Naive thymus-derived CD4-positive, alpha-beta T cell (primary cell): ENCODE measurements at regions not wholly inside any gene's neighbourhood (a gene's known extent, or its start where the extent isn't known, plus 50 kb on each side); places are given as distances from the start of the nearest gene placed in this dataset.

Experiments used
- ATAC-seq: fragments of 150-1000 bp; cut with Tn5 transposase; 2 replicates; pipeline ENCODE4 v1.10.0; 2021; ENCODE audit warnings: mild to moderate bottlenecking, moderate library complexity
- CTCF ChIA-PET: fragments of 350-600 bp; sonication (Branson Sonifier 250); formaldehyde crosslinking; loops from one replicate; lab custom pipeline; 2021; ENCODE audit warnings: antibody characterized with exemption; lab: Charles Lee
- POLR2A ChIA-PET: fragments of 350-600 bp; sonication (Branson Sonifier 250); formaldehyde crosslinking; loops from one replicate; lab custom pipeline; 2021; ENCODE audit warnings: antibody characterized with exemption, inconsistent platforms; lab: Charles Lee
- DNase-seq, 9 donors: peaks; one replicate each; pipeline versions ENCODE4 v3.0.0 to v3.0.0-alpha.2; 2020 to 2022; ENCODE audit warnings: mixed read lengths in 1 of 9
- H3K27ac ChIP-seq: one replicate; pipeline ENCODE4 v1.7.0; 2013; ENCODE audit warnings: mild to moderate bottlenecking, low read depth, low read length, moderate library complexity
- H3K27me3 ChIP-seq, 2 donors: one replicate each; pipeline ENCODE4 v1.7.0; 2013; ENCODE audit warnings: low read length in 2 of 2, mild to moderate bottlenecking in 2 of 2, moderate library complexity in 2 of 2; ENCODE audit not compliant: control insufficient read depth in 2 of 2, insufficient read depth in 2 of 2
- H3K36me3 ChIP-seq, 3 experiments: 1 replicate in 2 of 3; 2 replicates in 1 of 3; pipeline ENCODE4 v1.7.0; 2013; ENCODE audit warnings: low read length in 3 of 3, mild to moderate bottlenecking in 3 of 3, moderate library complexity in 1 of 3; ENCODE audit not compliant: insufficient read depth in 3 of 3, control insufficient read depth in 2 of 3
- H3K4me1 ChIP-seq, 2 donors: one replicate each; pipeline ENCODE4 v1.7.0; 2013; ENCODE audit warnings: low read length in 2 of 2, mild to moderate bottlenecking in 2 of 2, moderate library complexity in 1 of 2; ENCODE audit not compliant: control insufficient read depth in 2 of 2, insufficient read depth in 2 of 2
- H3K4me3 ChIP-seq: 2 replicates; pipeline ENCODE4 v1.7.0; 2013; ENCODE audit warnings: mild to moderate bottlenecking, low read length
- H3K9me3 ChIP-seq, 3 experiments: 1 replicate in 2 of 3; 2 replicates in 1 of 3; pipeline ENCODE4 v1.7.0; 2013; ENCODE audit warnings: low read length in 3 of 3; ENCODE audit not compliant: control insufficient read depth in 2 of 3
- H3K27ac Mint-ChIP-seq, 9 donors: one replicate each; pipeline ENCODE4 v1.8.0; 2020 to 2022; ENCODE audit warnings: mixed read lengths in 9 of 9, mild to moderate bottlenecking in 8 of 9, moderate library complexity in 5 of 9, inconsistent platforms in 2 of 9
- H3K27me3 Mint-ChIP-seq, 5 donors: one replicate each; pipeline ENCODE4 v1.8.0; 2021 to 2022; ENCODE audit warnings: mixed read lengths in 5 of 5, mild to moderate bottlenecking in 1 of 5
- H3K36me3 Mint-ChIP-seq, 5 donors: one replicate each; pipeline ENCODE4 v1.8.0; 2020 to 2022; ENCODE audit warnings: mixed read lengths in 5 of 5, mild to moderate bottlenecking in 3 of 5, inconsistent platforms in 1 of 5
- H3K4me1 Mint-ChIP-seq, 7 donors: one replicate each; pipeline ENCODE4 v1.8.0; 2020 to 2022; ENCODE audit warnings: mixed read lengths in 7 of 7, mild to moderate bottlenecking in 3 of 7, inconsistent platforms in 1 of 7
- H3K4me3 Mint-ChIP-seq, 10 donors: one replicate each; pipeline ENCODE4 v1.8.0; 2020 to 2022; ENCODE audit warnings: mild to moderate bottlenecking in 10 of 10, mixed read lengths in 10 of 10, moderate library complexity in 6 of 10, inconsistent platforms in 2 of 10
- H3K9me3 Mint-ChIP-seq, 11 donors: one replicate each; pipeline ENCODE4 v1.8.0; 2020 to 2022; ENCODE audit warnings: mixed read lengths in 11 of 11, mild to moderate bottlenecking in 4 of 11, inconsistent platforms in 1 of 11, moderate library complexity in 1 of 11
- intact Hi-C, 2 donors: fragments of 100-400 bp; cut with micrococcal nuclease; formaldehyde crosslinking; loops; one replicate each; pipeline ENCODE4 v1.15.1; 2023

GRCh38 chrX:87727620-87728019, 210.0 kb downstream of the KLHL4 start:
- Histone ChIP-seq H3K9me3 (no peaks in the 10 kb centered on the region), H3K27ac (no peak overlapping the region), H3K36me3 (no peaks in the 10 kb centered on the region), H3K27me3 (no peaks in the 10 kb centered on the region), H3K4me1 (no peaks in the 10 kb centered on the region), H3K4me3 (no peak overlapping the region)
- ChIA-PET CTCF (no interaction called here), POLR2A (no interaction called here)
- Mint-ChIP-seq H3K27me3 (no peaks in the 10 kb centered on the region), H3K4me3 (no peak overlapping the region), H3K27ac (no peak overlapping the region), H3K36me3 (no peaks in the 10 kb centered on the region), H3K4me1 (no peaks in the 10 kb centered on the region), H3K9me3 (peaks cover 0 to 3% (median 0%) of the 10 kb centered on the region in 11 donors)
- DNase-seq (no peak), ATAC-seq (no peak)
- intact Hi-C loops = no loop called here

GRCh38 chrX:87728024-87728423, 210.4 kb downstream of the KLHL4 start:
- Mint-ChIP-seq H3K27ac (no peak overlapping the region), H3K4me1 (no peaks in the 10 kb centered on the region), H3K4me3 (no peak overlapping the region), H3K9me3 (peaks cover 0 to 3% (median 0%) of the 10 kb centered on the region in 11 donors), H3K36me3 (no peaks in the 10 kb centered on the region), H3K27me3 (no peaks in the 10 kb centered on the region)
- intact Hi-C loops = no loop called here
- Histone ChIP-seq H3K9me3 (no peaks in the 10 kb centered on the region), H3K4me3 (no peak overlapping the region), H3K36me3 (no peaks in the 10 kb centered on the region), H3K27me3 (no peaks in the 10 kb centered on the region), H3K4me1 (no peaks in the 10 kb centered on the region), H3K27ac (no peak overlapping the region)
- DNase-seq (no peak), ATAC-seq (no peak)
- ChIA-PET CTCF (no interaction called here), POLR2A (no interaction called here)

GRCh38 chrX:87728459-87728858, 210.9 kb downstream of the KLHL4 start:
- DNase-seq (no peak), ATAC-seq (no peak)
- no peaks in the 10 kb centered on the region for H3K27me3 Mint-ChIP-seq
- H3K9me3 Mint-ChIP-seq = peaks cover 0 to 3% (median 0%) of the 10 kb centered on the region in 11 donors
- no peak overlapping the region for H3K4me3 Mint-ChIP-seq
- H3K4me1 Mint-ChIP-seq = no peaks in the 10 kb centered on the region
- CTCF ChIA-PET = no interaction called here
- no peak overlapping the region for H3K4me3 ChIP-seq
- H3K9me3 ChIP-seq = no peaks in the 10 kb centered on the region
- H3K4me1 ChIP-seq = no peaks in the 10 kb centered on the region
- no peaks in the 10 kb centered on the region for H3K36me3 Mint-ChIP-seq
- POLR2A ChIA-PET = no interaction called here
- intact Hi-C loops = no loop called here
- no peak overlapping the region for H3K27ac Mint-ChIP-seq
- H3K27me3 ChIP-seq = no peaks in the 10 kb centered on the region
- no peak overlapping the region for H3K27ac ChIP-seq
- no peaks in the 10 kb centered on the region for H3K36me3 ChIP-seq

DNA sequence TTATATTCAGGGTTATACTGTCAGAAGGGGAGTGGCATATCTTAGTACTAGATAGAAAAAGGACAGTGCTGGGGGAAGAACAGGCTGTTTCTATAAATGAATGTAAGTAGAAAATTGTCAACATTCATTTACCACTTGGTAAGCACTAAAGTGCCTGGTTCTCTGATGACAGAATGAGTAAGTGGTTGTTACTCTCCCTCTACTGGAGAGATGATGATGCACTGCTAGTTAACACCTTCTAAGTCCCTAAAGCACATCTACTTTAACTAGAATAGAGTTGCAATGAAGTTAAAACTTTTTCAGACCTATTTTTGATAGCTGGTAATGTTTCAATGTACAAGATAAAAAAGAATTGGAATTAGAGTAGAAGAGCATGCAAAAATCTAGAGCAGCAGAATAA, 214.5 kb downstream of the KLHL4 start:
- no peaks in the 10 kb centered on the region for H3K36me3 ChIP-seq
- no peak overlapping the region for H3K27ac ChIP-seq
- ATAC-seq = no peak
- POLR2A ChIA-PET = no interaction called here
- Mint-ChIP-seq H3K36me3 (no peaks in the 10 kb centered on the region), H3K27ac (no peak overlapping the region), H3K4me1 (no peaks in the 10 kb centered on the region), H3K9me3 (peaks cover 0 to 2% (median 0%) of the 10 kb centered on the region in 11 donors), H3K4me3 (no peak overlapping the region), H3K27me3 (no peaks in the 10 kb centered on the region)
- no peaks in the 10 kb centered on the region for H3K4me1 ChIP-seq
- no peaks in the 10 kb centered on the region for H3K9me3 ChIP-seq
- no peaks in the 10 kb centered on the region for H3K27me3 ChIP-seq
- no peak overlapping the region for H3K4me3 ChIP-seq
- CTCF ChIA-PET = no interaction called here
- intact Hi-C loops = no loop called here
- no peak for DNase-seq

DNA sequence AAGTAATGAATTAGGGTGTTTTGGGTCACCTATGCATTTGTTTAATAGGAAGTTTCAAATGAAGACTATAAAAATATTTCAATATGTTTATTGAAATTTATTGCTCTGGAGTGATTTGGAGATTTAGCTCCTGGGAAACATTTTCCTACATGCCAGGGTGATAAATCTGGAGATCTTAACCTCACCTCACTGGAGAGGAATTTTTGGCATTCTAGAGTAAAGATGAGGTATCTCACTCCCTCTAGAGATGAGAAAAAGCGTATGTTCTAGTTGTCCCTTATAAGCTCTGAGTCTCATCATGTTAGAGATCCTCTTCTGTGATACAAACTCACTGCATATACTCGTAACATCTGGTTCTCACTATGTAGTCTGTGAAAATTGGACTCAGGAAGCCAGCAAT, 219.0 kb downstream of the KLHL4 start:
- Histone ChIP-seq H3K27ac (no peak overlapping the region), H3K4me3 (no peak overlapping the region), H3K27me3 (no peaks in the 10 kb centered on the region), H3K4me1 (no peaks in the 10 kb centered on the region), H3K9me3 (no peaks in the 10 kb centered on the region), H3K36me3 (no peaks in the 10 kb centered on the region)
- POLR2A ChIA-PET = no interaction called here
- H3K4me1 Mint-ChIP-seq = no peaks in the 10 kb centered on the region
- H3K27ac Mint-ChIP-seq = no peak overlapping the region
- CTCF ChIA-PET = no interaction called here
- peaks cover 0 to 2% (median 0%) of the 10 kb centered on the region in 11 donors for H3K9me3 Mint-ChIP-seq
- DNase-seq = no peak
- H3K36me3 Mint-ChIP-seq = no peaks in the 10 kb centered on the region
- intact Hi-C loops = no loop called here
- H3K4me3 Mint-ChIP-seq = no peak overlapping the region
- H3K27me3 Mint-ChIP-seq = no peaks in the 10 kb centered on the region
- ATAC-seq = no peak

DNA sequence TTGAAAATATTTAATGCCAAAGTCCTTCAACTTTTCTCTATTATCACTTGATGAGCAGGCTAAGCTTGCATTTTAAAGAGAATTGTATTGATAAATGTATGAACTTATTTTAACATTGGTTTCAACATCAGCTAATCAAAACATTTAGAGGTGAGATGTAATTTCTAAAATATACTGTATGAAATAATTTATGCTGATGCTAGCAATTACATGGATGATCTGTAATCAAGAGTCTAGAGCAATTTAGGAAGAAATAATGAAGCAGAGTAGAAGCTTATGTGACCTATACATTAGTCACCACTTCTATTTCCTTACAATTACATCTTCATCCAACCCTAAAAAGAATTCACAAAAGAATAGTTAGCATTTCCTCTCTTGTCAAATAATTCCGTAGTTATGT, 226.8 kb downstream of the KLHL4 start:
- ChIA-PET POLR2A (no interaction called here), CTCF (no interaction called here)
- Mint-ChIP-seq H3K4me1 (no peaks in the 10 kb centered on the region), H3K27ac (no peak overlapping the region), H3K4me3 (no peak overlapping the region), H3K36me3 (no peaks in the 10 kb centered on the region), H3K27me3 (no peaks in the 10 kb centered on the region), H3K9me3 (peaks cover 0 to 3% (median 0%) of the 10 kb centered on the region in 11 donors)
- H3K27ac ChIP-seq = no peak overlapping the region
- DNase-seq (no peak), ATAC-seq (no peak)
- no peaks in the 10 kb centered on the region for H3K9me3 ChIP-seq
- H3K27me3 ChIP-seq = no peaks in the 10 kb centered on the region
- H3K4me3 ChIP-seq = no peak overlapping the region
- intact Hi-C loops = no loop called here
- no peaks in the 10 kb centered on the region for H3K4me1 ChIP-seq
- H3K36me3 ChIP-seq = no peaks in the 10 kb centered on the region

GRCh38 chrX:87755493-87755892, 237.9 kb downstream of the KLHL4 start:
- intact Hi-C loops = no loop called here
- Mint-ChIP-seq H3K4me1 (no peaks in the 10 kb centered on the region), H3K27me3 (no peaks in the 10 kb centered on the region), H3K27ac (no peak overlapping the region), H3K36me3 (no peaks in the 10 kb centered on the region), H3K4me3 (no peak overlapping the region), H3K9me3 (peaks cover 0 to 18% (median 6%) of the 10 kb centered on the region in 11 donors)
- ATAC-seq (no peak), DNase-seq (no peak)
- no peaks in the 10 kb centered on the region for H3K4me1 ChIP-seq
- ChIA-PET CTCF (no interaction called here), POLR2A (no interaction called here)
- H3K4me3 ChIP-seq = no peak overlapping the region
- no peak overlapping the region for H3K27ac ChIP-seq
- peaks cover 0 to 4% (median 0%) of the 10 kb centered on the region in 3 experiments for H3K9me3 ChIP-seq
- H3K36me3 ChIP-seq = no peaks in the 10 kb centered on the region
- no peaks in the 10 kb centered on the region for H3K27me3 ChIP-seq
